Thyroid gland (tissue), 4 donors: ENCODE measurements at regions not wholly inside any gene's neighbourhood (a gene's known extent, or its start where the extent isn't known, plus 50 kb on each side); places are given as distances from the start of the nearest gene placed in this dataset.

Source experiments
- CTCF ChIP-seq, 6 experiments: fragments of 200-600 bp in 3 of 6; fragments of 450-650 bp in 3 of 6; sonication (generic) in 3 of 6; IDR thresholded peaks; one replicate each; pipeline ENCODE4 v1.5.1; 2016 to 2019; ENCODE audit warnings: antibody characterized with exemption in 6 of 6, mild to moderate bottlenecking in 2 of 6, inconsistent platforms in 1 of 6, moderate library complexity in 1 of 6
- POLR2A ChIP-seq, 2 donors: fragments of 450-650 bp; IDR thresholded peaks; one replicate each; pipeline ENCODE4 v1.6.1; 2017; ENCODE audit warnings: antibody characterized with exemption in 2 of 2, mild to moderate bottlenecking in 2 of 2, moderate library complexity in 1 of 2

- TF ChIP-seq CTCF (IDR thresholded peaks at IDR 0.05) (no peak), POLR2A (IDR thresholded peaks at IDR 0.05) (no peak)
These were observed 236.2 kb upstream of the SERP2 start for GRCh38 chr13:44137466-44137865.
